NCI-H2107 treated with DMSO at 0.1 percent for 48 hours (cell line): ENCODE measurements at regions not wholly inside any gene's neighbourhood (a gene's known extent, or its start where the extent isn't known, plus 50 kb on each side); places are given as distances from the start of the nearest gene placed in this dataset.
"Not testable (repeated sequence)": the region's sequence is repeated elsewhere in the genome, so short reads cannot be mapped to it uniquely, and the experiment has no call there.

Experiments used
- DNase-seq: peaks from one replicate; lab custom pipeline; 2025; ENCODE audit not compliant: unreplicated experiment; lab: John Stamatoyannopoulos, UW

- no peak for DNase-seq
Measured at GRCh38 chr5:96175090-96175489, 213.4 kb upstream of the ELL2 start.

GRCh38 chr5:96173366-96173765 lies 211.7 kb upstream of the ELL2 start:
- DNase-seq: no peak

- DNase-seq: no peak
Measured at GRCh38 chr5:96172436-96172835, 210.8 kb upstream of the ELL2 start.

- DNase-seq: not testable (repeated sequence)
Measured at GRCh38 chr5:96171973-96172372, 210.3 kb upstream of the ELL2 start.

GRCh38 chr5:96170481-96171125 lies 209.0 kb upstream of the ELL2 start:
- not testable (repeated sequence) for DNase-seq

- not testable (repeated sequence) for DNase-seq
Measured at GRCh38 chr5:96168833-96169232, 207.2 kb upstream of the ELL2 start.

- no peak for DNase-seq
Measured at GRCh38 chr5:96159043-96159442, 197.4 kb upstream of the ELL2 start.

GRCh38 chr5:96157841-96158291 lies 196.2 kb upstream of the ELL2 start:
- no peak for DNase-seq

GRCh38 chr5:96157077-96157780 lies 195.6 kb upstream of the ELL2 start:
- DNase-seq: no peak

GRCh38 chr5:96155147-96155546 lies 193.5 kb upstream of the ELL2 start:
- no peak for DNase-seq

- no peak for DNase-seq
Measured at GRCh38 chr5:96151891-96152290, 190.2 kb upstream of the ELL2 start.

GRCh38 chr5:96150007-96150406 lies 188.4 kb upstream of the ELL2 start:
- peak; percentile 1 for DNase-seq

GRCh38 chr5:96149546-96149945 lies 187.9 kb upstream of the ELL2 start:
- no peak for DNase-seq

- DNase-seq: no peak
Measured at GRCh38 chr5:96149021-96149420, 187.4 kb upstream of the ELL2 start.

GRCh38 chr5:96148376-96148775 lies 186.7 kb upstream of the ELL2 start:
- DNase-seq: no peak

- DNase-seq: no peak
Measured at GRCh38 chr5:96147866-96148265, 186.2 kb upstream of the ELL2 start.

GRCh38 chr5:96146675-96147074 lies 185.0 kb upstream of the ELL2 start:
- DNase-seq: no peak

GRCh38 chr5:96144289-96144688 lies 182.6 kb upstream of the ELL2 start:
- DNase-seq: no peak

GRCh38 chr5:96143450-96143849 lies 181.8 kb upstream of the ELL2 start:
- no peak for DNase-seq

- DNase-seq: no peak
Measured at GRCh38 chr5:96142786-96143434, 181.3 kb upstream of the ELL2 start.

GRCh38 chr5:96142184-96142781 lies 180.6 kb upstream of the ELL2 start:
- DNase-seq: no peak

GRCh38 chr5:96141749-96142148 lies 180.1 kb upstream of the ELL2 start:
- no peak for DNase-seq
